ENCODE measurements at regions not wholly inside any gene's neighbourhood (a gene's known extent, or its start where the extent isn't known, plus 50 kb on each side); places are given as distances from the start of the nearest gene placed in this dataset.
A peak's percentile ranks its signal among the peaks of the same experiment; 100 is the strongest.

DNA sequence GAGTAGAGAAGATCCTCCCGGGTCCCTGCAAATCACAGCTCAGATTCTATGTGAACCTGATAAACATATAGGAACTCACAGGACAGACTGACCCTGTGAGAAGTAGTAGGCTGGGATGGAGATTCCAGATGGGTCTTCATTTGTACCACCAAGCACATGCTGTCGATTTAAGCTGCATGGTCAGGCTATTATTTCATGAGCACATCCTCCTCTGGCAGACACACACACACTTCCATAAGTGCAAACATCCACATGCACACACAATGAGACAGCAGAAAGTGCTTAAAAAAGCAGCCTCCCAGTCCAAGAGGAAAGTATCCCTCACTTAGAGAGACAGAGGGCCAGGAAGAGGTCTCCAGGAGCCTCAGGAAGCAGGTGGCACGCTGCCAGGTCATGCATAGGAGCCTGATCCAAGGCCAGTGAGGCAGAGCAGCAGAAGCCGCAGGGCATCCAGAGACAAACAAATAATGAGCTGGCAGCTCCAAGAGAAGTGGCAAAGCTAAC lies 131.8 kb downstream of the UNC5CL start:
- Histone ChIP-seq H3K4me2 (ENCODE audit: extremely low read depth, insufficient read depth, low read length) (no peak overlapping the region), H3K9ac (ENCODE audit: insufficient read depth, low read length) (no peak overlapping the region), H4K20me1 (ENCODE audit: control insufficient read depth, extremely low read depth, insufficient read depth, low read length) (no peaks in the 10 kb centered on the region), H3K27me3 (ENCODE audit: control insufficient read depth, insufficient read depth, low read length) (no peaks in the 10 kb centered on the region), H3K27ac (ENCODE audit: insufficient read depth, low read length) (no peak overlapping the region), H3K4me3 (replicated peaks in 1 of 4; ENCODE audit: control extremely low read depth in 1 of 4, insufficient read depth in 1 of 4, low read depth in 3 of 4, low read length in 4 of 4) (no peak overlapping the region), H3K79me2 (ENCODE audit: control insufficient read depth, insufficient read depth, low read length) (no peaks in the 10 kb centered on the region), H3K9me3 (ENCODE audit: control insufficient read depth, insufficient read depth, low read depth, low read length) (no peaks in the 10 kb centered on the region), H3K4me1 (ENCODE audit: control insufficient read depth, extremely low read depth, insufficient read depth, low read length) (no peaks in the 10 kb centered on the region), H2AFZ (ENCODE audit: low read length) (no peak overlapping the region), H3K36me3 (ENCODE audit: control insufficient read depth, insufficient read depth, low read length) (no peaks in the 10 kb centered on the region)
- peak; percentile 9 to 62 for DNase-seq (ENCODE audit: low read depth in 2 of 2)
- TF ChIP-seq, protein P1, sequence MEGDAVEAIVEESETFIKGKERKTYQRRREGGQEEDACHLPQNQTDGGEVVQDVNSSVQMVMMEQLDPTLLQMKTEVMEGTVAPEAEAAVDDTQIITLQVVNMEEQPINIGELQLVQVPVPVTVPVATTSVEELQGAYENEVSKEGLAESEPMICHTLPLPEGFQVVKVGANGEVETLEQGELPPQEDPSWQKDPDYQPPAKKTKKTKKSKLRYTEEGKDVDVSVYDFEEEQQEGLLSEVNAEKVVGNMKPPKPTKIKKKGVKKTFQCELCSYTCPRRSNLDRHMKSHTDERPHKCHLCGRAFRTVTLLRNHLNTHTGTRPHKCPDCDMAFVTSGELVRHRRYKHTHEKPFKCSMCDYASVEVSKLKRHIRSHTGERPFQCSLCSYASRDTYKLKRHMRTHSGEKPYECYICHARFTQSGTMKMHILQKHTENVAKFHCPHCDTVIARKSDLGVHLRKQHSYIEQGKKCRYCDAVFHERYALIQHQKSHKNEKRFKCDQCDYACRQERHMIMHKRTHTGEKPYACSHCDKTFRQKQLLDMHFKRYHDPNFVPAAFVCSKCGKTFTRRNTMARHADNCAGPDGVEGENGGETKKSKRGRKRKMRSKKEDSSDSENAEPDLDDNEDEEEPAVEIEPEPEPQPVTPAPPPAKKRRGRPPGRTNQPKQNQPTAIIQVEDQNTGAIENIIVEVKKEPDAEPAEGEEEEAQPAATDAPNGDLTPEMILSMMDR (conservative IDR thresholded peaks at IDR 0.05 in 1 of 2, IDR thresholded peaks at IDR 0.05 in 1 of 2; ENCODE audit: low read depth in 1 of 2, low read length in 2 of 2), result no peak
- TF ChIP-seq EZH2 (IDR thresholded peaks at IDR 0.05; ENCODE audit: low read length, missing control alignments), result no peak

GRCh38 chr6:40906759-40907158 lies 132.3 kb downstream of the UNC5CL start:
- no peak overlapping the region for H2AFZ ChIP-seq (ENCODE audit: low read length)
- no peak overlapping the region for H3K27ac ChIP-seq (ENCODE audit: insufficient read depth, low read length)
- TF ChIP-seq, protein P1 (conservative IDR thresholded peaks at IDR 0.05 in 1 of 2, IDR thresholded peaks at IDR 0.05 in 1 of 2; ENCODE audit: low read depth in 1 of 2, low read length in 2 of 2), result no peak
- no peak for TF ChIP-seq EZH2 (IDR thresholded peaks at IDR 0.05; ENCODE audit: low read length, missing control alignments)

DNA sequence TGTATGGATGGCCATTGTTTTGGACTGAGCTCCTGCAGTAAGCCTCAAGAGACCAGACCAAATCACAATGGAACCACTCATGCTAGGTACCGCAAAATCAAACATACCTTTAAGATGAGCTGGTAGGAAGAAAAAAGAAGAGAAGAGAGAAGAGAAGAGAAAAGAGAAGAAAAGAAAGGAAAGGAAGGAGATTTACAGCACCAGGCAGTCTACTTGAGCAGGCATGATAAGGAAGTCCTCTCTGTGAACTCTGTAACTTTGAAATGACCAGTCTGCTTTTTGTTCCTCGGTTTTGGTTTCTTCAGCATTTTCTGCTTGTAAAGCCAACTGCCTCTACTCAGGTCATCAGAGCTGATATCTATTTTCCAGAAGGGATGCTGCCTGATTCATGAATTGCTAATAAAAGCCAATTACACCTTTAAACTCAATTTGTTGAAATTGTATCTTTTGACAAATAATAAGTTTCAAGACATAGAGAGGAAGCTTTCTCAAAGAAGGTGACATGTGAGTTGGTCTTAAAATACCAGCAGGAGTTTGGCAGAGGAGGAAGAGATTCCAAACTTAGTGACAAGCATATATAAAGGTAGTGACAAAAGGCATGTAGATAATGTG lies 134.3 kb downstream of the UNC5CL start:
- no peaks in the 10 kb centered on the region for H3K4me1 ChIP-seq (ENCODE audit: control insufficient read depth, extremely low read depth, insufficient read depth, low read length)
- H3K27me3 ChIP-seq (ENCODE audit: control insufficient read depth, insufficient read depth, low read length), result no peaks in the 10 kb centered on the region
- TF ChIP-seq, protein P1 (conservative IDR thresholded peaks at IDR 0.05 in 1 of 2, IDR thresholded peaks at IDR 0.05 in 1 of 2; ENCODE audit: low read depth in 1 of 2, low read length in 2 of 2), result no peak
- no peak for TF ChIP-seq EZH2 (IDR thresholded peaks at IDR 0.05; ENCODE audit: low read length, missing control alignments)
- no peaks in the 10 kb centered on the region for H3K36me3 ChIP-seq (ENCODE audit: control insufficient read depth, insufficient read depth, low read length)
- no peaks in the 10 kb centered on the region for H3K79me2 ChIP-seq (ENCODE audit: control insufficient read depth, insufficient read depth, low read length)
- no peak overlapping the region for H2AFZ ChIP-seq (ENCODE audit: low read length)
- no peaks in the 10 kb centered on the region for H4K20me1 ChIP-seq (ENCODE audit: control insufficient read depth, extremely low read depth, insufficient read depth, low read length)
- no peaks in the 10 kb centered on the region for H3K9me3 ChIP-seq (ENCODE audit: control insufficient read depth, insufficient read depth, low read depth, low read length)
- no peak overlapping the region for H3K4me2 ChIP-seq (ENCODE audit: extremely low read depth, insufficient read depth, low read length)
- H3K27ac ChIP-seq (ENCODE audit: insufficient read depth, low read length), result no peak overlapping the region
- H3K4me3 ChIP-seq (replicated peaks in 1 of 4; ENCODE audit: control extremely low read depth in 1 of 4, insufficient read depth in 1 of 4, low read depth in 3 of 4, low read length in 4 of 4), result no peak overlapping the region
- no peak overlapping the region for H3K9ac ChIP-seq (ENCODE audit: insufficient read depth, low read length)
- DNase-seq (ENCODE audit: low read depth in 2 of 2), result no peak

More at GRCh38 chr6:40906759-40907158, 132.3 kb downstream of the UNC5CL start:
- H3K4me1 ChIP-seq (ENCODE audit: control insufficient read depth, extremely low read depth, insufficient read depth, low read length), result no peaks in the 10 kb centered on the region
- H3K9ac ChIP-seq (ENCODE audit: insufficient read depth, low read length), result no peak overlapping the region
- peak in 1 of 2 donors; percentile 45 for DNase-seq (ENCODE audit: low read depth in 2 of 2)
- no peaks in the 10 kb centered on the region for H3K79me2 ChIP-seq (ENCODE audit: control insufficient read depth, insufficient read depth, low read length)
- H3K27me3 ChIP-seq (ENCODE audit: control insufficient read depth, insufficient read depth, low read length), result no peaks in the 10 kb centered on the region
- H3K36me3 ChIP-seq (ENCODE audit: control insufficient read depth, insufficient read depth, low read length), result no peaks in the 10 kb centered on the region
- no peaks in the 10 kb centered on the region for H4K20me1 ChIP-seq (ENCODE audit: control insufficient read depth, extremely low read depth, insufficient read depth, low read length)
- no peak overlapping the region for H3K4me2 ChIP-seq (ENCODE audit: extremely low read depth, insufficient read depth, low read length)
- no peaks in the 10 kb centered on the region for H3K9me3 ChIP-seq (ENCODE audit: control insufficient read depth, insufficient read depth, low read depth, low read length)
- no peak overlapping the region for H3K4me3 ChIP-seq (replicated peaks in 1 of 4; ENCODE audit: control extremely low read depth in 1 of 4, insufficient read depth in 1 of 4, low read depth in 3 of 4, low read length in 4 of 4)

Measured in fibroblast of lung (primary cell).